Right lobe of liver (tissue), 6 donors: ENCODE measurements at regions not wholly inside any gene's neighbourhood (a gene's known extent, or its start where the extent isn't known, plus 50 kb on each side); places are given as distances from the start of the nearest gene placed in this dataset.

ENCODE experiments used
- ATAC-seq, 4 donors: fragments of 200-7000 bp; cut with Tn5 transposase; one replicate each; pipeline ENCODE4 v1.9.1; 2020; ENCODE audit warnings: mild to moderate bottlenecking in 4 of 4, moderate library complexity in 4 of 4
- DNase-seq, 3 donors: peaks; one replicate each; pipeline ENCODE4 v3.0.0-alpha.2; 2020
- H3K27ac ChIP-seq, 3 donors: fragments of 200-600 bp; one replicate each; pipeline ENCODE4 v1.8.0; 2022
- H3K27me3 ChIP-seq, 2 donors: fragments of 200-600 bp; one replicate each; pipeline ENCODE4 v1.8.0; 2022
- H3K36me3 ChIP-seq, 4 donors: fragments of 200-600 bp; sonication (generic) in 1 of 4; one replicate each; pipeline versions ENCODE4 v1.5.1 to v1.8.0; 2017 to 2022; ENCODE audit warnings: control low read depth in 1 of 4
- H3K4me1 ChIP-seq, 4 donors: fragments of 200-600 bp; sonication (generic) in 1 of 4; one replicate each; pipeline versions ENCODE4 v1.5.1 to v1.8.0; 2017 to 2022; ENCODE audit warnings: control low read depth in 1 of 4
- H3K4me3 ChIP-seq, 3 donors: fragments of 200-600 bp; one replicate each; pipeline ENCODE4 v1.8.0; 2022
- H3K9me3 ChIP-seq, 4 donors: fragments of 200-600 bp; sonication (generic) in 1 of 4; one replicate each; pipeline versions ENCODE4 v1.5.1 to v1.8.0; 2017 to 2022; ENCODE audit warnings: control low read depth in 1 of 4
- POLR2A ChIP-seq: fragments of 450-650 bp; IDR thresholded peaks from one replicate; pipeline ENCODE4 v1.6.1; 2017; ENCODE audit warnings: antibody characterized with exemption, mild to moderate bottlenecking
- WGBS: methylation state at CpG from one replicate; pipeline ENCODE4 v1.1.6; 2018; ENCODE audit warnings: low coverage, low lambda C conversion rate; ENCODE audit not compliant: insufficient coverage; ENCODE audit errors: missing lambda C conversion rate; 5-methylcytosine and 5-hydroxymethylcytosine counted together
- intact Hi-C, 2 donors: fragments of 100-400 bp; cut with DNase I; formaldehyde crosslinking; loops; one replicate each; pipeline versions ENCODE4 v1.11.2 to v1.14.1; 2022
- small RNA-seq, 2 experiments: library from RNA; depleted of rRNA; stranded (forward); fragments of <200 nt; gene quantifications; one replicate each; pipeline ENCODE3, GENCODE V24; 2016
- TF ChIP-seq, protein P1 (sequence below), 4 donors: fragments of 200-600 bp in 3 of 4; fragments of 450-650 bp in 1 of 4; IDR thresholded peaks; one replicate each; pipeline versions ENCODE4 v1.5.1 to v1.8.0; 2016 to 2022; ENCODE audit warnings: antibody characterized with exemption in 4 of 4, mild to moderate bottlenecking in 2 of 4
- donor health status: DM: no; HTN: yes; CAD: no.
- donor health status: DM: no; HTN: no; CAD: no.
- donor health status: DM: no; HTN: no; CAD: no.
- donor health status: DM: no; HTN: yes; CAD: no.
- donor health status: DM: no; HTN: yes; CAD: no.

DNA sequence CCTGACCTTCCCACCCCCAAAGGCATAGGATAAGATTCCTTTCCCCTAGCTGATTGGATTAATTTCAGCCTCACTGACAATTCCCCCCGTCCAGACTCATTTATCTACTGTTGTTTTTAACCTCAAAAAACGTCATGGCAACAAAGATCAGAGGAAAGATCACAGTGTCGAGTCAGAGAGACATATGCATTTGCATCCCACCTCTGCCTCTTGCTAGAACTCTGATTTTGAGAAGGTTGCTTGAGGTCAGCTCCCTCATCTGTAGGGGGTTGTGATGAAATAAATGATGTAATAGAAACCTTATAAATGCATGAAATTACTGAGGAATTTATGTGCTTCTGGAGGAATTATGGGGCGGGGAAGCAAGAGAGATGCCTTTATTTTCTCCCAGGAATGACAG lies 53.3 kb upstream of the SYN3 start:
- WGBS: 5% methylated on average over 4 of the region's 4 CpGs
- Histone ChIP-seq H3K4me3 (no peak overlapping the region), H3K27ac (no peak overlapping the region), H3K4me1 (no peaks in the 10 kb centered on the region), H3K27me3 (no peaks in the 10 kb centered on the region), H3K9me3 (no peaks in the 10 kb centered on the region), H3K36me3 (no peaks in the 10 kb centered on the region)
- no peak for ATAC-seq
- DNase-seq: no peak
- no peak for TF ChIP-seq POLR2A
- TF ChIP-seq, protein P1, sequence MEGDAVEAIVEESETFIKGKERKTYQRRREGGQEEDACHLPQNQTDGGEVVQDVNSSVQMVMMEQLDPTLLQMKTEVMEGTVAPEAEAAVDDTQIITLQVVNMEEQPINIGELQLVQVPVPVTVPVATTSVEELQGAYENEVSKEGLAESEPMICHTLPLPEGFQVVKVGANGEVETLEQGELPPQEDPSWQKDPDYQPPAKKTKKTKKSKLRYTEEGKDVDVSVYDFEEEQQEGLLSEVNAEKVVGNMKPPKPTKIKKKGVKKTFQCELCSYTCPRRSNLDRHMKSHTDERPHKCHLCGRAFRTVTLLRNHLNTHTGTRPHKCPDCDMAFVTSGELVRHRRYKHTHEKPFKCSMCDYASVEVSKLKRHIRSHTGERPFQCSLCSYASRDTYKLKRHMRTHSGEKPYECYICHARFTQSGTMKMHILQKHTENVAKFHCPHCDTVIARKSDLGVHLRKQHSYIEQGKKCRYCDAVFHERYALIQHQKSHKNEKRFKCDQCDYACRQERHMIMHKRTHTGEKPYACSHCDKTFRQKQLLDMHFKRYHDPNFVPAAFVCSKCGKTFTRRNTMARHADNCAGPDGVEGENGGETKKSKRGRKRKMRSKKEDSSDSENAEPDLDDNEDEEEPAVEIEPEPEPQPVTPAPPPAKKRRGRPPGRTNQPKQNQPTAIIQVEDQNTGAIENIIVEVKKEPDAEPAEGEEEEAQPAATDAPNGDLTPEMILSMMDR (IDR thresholded peaks at IDR 0.05): no peak
- intact Hi-C loops: no loop called here

DNA sequence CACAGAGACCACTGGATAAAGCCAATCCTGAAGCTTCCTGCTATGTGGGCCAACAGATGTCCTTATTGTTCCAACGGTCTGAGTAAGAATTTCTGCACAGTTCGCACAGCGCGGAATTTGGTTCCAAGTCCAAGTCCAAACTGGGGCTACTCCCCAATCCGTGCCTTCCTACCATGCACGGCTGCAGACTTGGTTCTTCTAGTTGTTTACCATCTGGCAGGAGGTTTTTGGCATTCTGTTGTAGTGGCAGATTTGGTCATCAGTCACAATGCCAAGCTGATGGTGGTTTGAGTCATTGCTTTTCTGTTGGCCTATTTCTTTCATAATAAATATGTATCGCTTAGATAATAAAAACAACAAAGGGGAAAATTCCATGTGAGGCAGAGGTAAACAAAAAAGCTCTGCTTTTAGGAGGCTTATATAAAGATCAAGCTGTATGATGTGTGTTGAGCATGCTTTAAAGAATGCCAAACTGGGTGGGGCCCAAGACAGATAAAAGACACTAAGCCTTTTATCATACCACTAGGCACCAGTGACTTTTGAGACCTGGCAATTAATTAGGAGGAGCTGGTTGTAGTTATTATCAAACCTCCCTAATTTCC lies 52.5 kb upstream of the SYN3 start:
- no peak for ATAC-seq
- TF ChIP-seq POLR2A: no peak
- Histone ChIP-seq H3K36me3 (no peaks in the 10 kb centered on the region), H3K4me3 (no peak overlapping the region), H3K4me1 (no peaks in the 10 kb centered on the region), H3K9me3 (no peaks in the 10 kb centered on the region), H3K27me3 (no peaks in the 10 kb centered on the region), H3K27ac (no peak overlapping the region)
- 76% methylated on average over 5 of the region's 7 CpGs for WGBS
- intact Hi-C loops: no loop called here
- no peak for DNase-seq

DNA sequence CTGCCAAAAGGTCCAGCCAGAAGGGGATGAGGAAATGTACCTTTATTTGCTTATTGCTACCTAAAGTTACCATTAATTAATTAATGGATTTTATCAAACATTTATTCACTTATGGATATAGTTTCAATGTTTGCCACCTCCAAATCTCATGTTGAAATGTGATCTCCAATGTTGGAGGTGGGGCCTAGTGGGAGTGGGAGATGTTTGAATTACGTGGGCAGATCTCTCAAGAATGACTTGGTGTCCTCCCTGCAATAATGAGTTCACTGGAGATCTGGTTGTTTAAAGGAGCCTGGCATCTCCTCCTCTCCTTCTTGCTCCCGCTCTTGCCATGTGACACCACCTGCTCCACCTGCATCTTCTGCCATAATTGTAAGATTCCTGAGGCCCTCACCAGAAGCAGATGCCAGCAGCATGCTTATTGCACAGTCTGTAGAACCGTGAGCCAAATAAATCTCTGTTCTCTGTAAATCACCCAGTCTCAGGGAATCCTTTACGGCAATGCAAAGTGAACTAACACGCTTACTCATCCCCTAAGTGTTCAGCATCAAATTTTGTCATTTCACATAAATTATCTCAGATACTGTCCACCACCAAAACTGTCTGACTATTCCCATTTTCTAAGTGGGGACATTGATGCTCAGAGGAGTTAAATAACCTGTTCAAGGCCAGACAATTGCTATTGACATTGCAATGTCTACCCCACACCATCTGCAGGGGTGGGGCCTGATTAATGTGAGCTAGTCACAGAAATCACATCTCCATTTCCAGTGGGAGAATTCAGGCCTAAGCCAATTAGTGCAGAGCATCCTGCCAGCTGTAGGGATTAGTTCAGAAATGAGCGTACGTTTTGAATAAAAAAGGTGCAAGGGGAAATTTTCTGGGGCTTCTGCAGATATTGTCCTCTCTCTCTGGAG lies 51.6 kb upstream of the SYN3 start:
- Histone ChIP-seq H3K27me3 (no peaks in the 10 kb centered on the region), H3K27ac (no peak overlapping the region), H3K36me3 (no peaks in the 10 kb centered on the region), H3K4me1 (no peaks in the 10 kb centered on the region), H3K9me3 (no peaks in the 10 kb centered on the region), H3K4me3 (no peak overlapping the region)
- ATAC-seq (no peak), DNase-seq (no peak)
- intact Hi-C loops: no loop called here
- TF ChIP-seq POLR2A: no peak
- TF ChIP-seq, protein P1 (IDR thresholded peaks at IDR 0.05): no peak
- 78% methylated on average over 7 of the region's 7 CpGs for WGBS

DNA sequence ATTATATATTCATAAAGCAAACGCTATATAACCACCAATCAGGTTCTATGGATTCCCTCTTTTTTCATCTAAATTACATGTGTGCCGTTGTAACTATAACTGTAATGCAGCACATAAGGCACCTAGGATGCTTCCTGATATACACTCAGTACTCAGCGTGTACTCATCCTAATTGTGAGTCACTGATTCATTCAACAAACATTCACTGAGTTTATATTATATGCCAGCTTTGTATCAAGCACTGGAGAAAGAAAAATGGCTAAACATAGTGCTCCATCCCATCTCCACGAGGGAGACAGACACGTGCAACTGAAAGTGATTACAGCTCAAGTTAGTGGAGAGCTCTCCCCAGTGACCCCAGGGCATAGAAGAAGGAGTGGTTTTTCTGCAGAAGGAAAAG lies 49.9 kb upstream of the SYN3 start:
- 52% methylated on average over 5 of the region's 5 CpGs for WGBS
- H3K27ac ChIP-seq: no peak overlapping the region
- no peaks in the 10 kb centered on the region for H3K9me3 ChIP-seq
- DNase-seq (no peak), ATAC-seq (no peak)
- no peaks in the 10 kb centered on the region for H3K27me3 ChIP-seq
- no peak for TF ChIP-seq POLR2A
- TF ChIP-seq, protein P1 (IDR thresholded peaks at IDR 0.05): no peak
- intact Hi-C loops: no loop called here
- no peaks in the 10 kb centered on the region for H3K36me3 ChIP-seq
- no peaks in the 10 kb centered on the region for H3K4me1 ChIP-seq
- H3K4me3 ChIP-seq: no peak overlapping the region

Small RNA genes in the stretch of these regions (small RNA-seq; reads per million reads assigned to genes)
- 0 reads per million in 2 experiments for gene Z82198.3
